ENCODE measurements at regions not wholly inside any gene's neighbourhood (a gene's known extent, or its start where the extent isn't known, plus 50 kb on each side); places are given as distances from the start of the nearest gene placed in this dataset.

DNA sequence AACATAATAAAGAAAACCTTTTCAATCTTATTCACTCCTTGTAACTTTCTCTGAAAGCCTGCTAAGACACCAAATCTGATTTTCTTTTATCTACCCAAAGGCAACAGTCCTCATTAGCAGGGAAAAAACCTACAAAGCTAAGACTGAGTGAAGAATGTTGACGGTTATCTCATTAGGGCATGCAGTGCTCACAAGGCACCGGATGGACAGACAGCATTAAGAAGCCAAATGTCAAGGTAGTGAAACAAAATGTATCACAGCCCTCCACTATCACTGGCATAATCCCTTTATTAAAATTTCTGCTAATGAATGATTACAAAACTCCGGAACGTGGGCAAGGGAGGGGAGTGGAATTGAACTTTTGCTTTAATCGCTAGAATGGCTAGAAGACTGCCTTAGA, 442.8 kb downstream of the NEBL start:
- ChIA-PET CTCF (ENCODE audit: partially characterized antibody) (no interaction called here), POLR2A (ENCODE audit: partially characterized antibody) (no interaction called here)
- Histone ChIP-seq H3K27ac (ENCODE audit: low read depth, low read length) (no peak overlapping the region), H2BK12ac (ENCODE audit: low read depth, low read length) (no peak overlapping the region), H2AFZ (ENCODE audit: low read length) (no peak overlapping the region), H3K79me2 (ENCODE audit: control insufficient read depth in 1 of 2, insufficient read depth in 2 of 2, low read length in 2 of 2) (no peaks in the 10 kb centered on the region), H4K20me1 (replicated peaks in 1 of 2; ENCODE audit: control insufficient read depth in 1 of 2, insufficient read depth in 2 of 2, low read length in 2 of 2) (no peaks in the 10 kb centered on the region), H3K14ac (ENCODE audit: insufficient read length) (no peak overlapping the region), H3K9ac (replicated peaks in 1 of 4; ENCODE audit: extremely low read depth in 1 of 4, low read depth in 3 of 4, low read length in 3 of 4) (no peak overlapping the region), H2BK5ac (ENCODE audit: low read depth, low read length) (no peak overlapping the region), H3K56ac (replicated peaks; ENCODE audit: insufficient read length, low read depth, low read length) (no peak overlapping the region), H3K4me3 (ENCODE audit: extremely low read depth in 1 of 4, insufficient read depth in 2 of 4, low read depth in 3 of 4, low read length in 4 of 4) (no peak overlapping the region), H3K36me3 (ENCODE audit: control insufficient read depth in 2 of 4, insufficient read depth in 4 of 4, low read length in 3 of 4) (no peaks in the 10 kb centered on the region), H4K8ac (ENCODE audit: extremely low read depth, insufficient read depth, low read length) (no peak overlapping the region), H3K4me1 (replicated peaks in 1 of 4; ENCODE audit: control insufficient read depth in 3 of 4, insufficient read depth in 4 of 4, low read length in 3 of 4) (no peaks in the 10 kb centered on the region), H3K9me3 (ENCODE audit: insufficient read depth in 2 of 2, low read depth in 1 of 2, low read length in 1 of 2) (no peaks in the 10 kb centered on the region), H3K18ac (ENCODE audit: extremely low read depth, low read length) (no peak overlapping the region), H3K23me2 (ENCODE audit: low read depth, low read length) (no peaks in the 10 kb centered on the region), H3K23ac (ENCODE audit: insufficient read length) (no peak overlapping the region), H4K5ac (ENCODE audit: insufficient read length, low read depth, low read length) (no peak overlapping the region), H3K27me3 (replicated peaks in 1 of 4; ENCODE audit: control insufficient read depth in 3 of 4, extremely low read depth in 1 of 4, insufficient read depth in 3 of 4, low read length in 3 of 4) (no peaks in the 10 kb centered on the region), H2BK20ac (ENCODE audit: low read length) (no peak overlapping the region), H2BK15ac (ENCODE audit: low read length) (no peak overlapping the region), H3K4ac (replicated peaks; ENCODE audit: insufficient read length, low read depth, low read length) (no peak overlapping the region), H4K91ac (replicated peaks; ENCODE audit: insufficient read length, low read length) (no peak overlapping the region), H3K79me1 (ENCODE audit: low read depth, low read length) (no peaks in the 10 kb centered on the region), H2BK120ac (replicated peaks; ENCODE audit: low read depth, low read length) (no peak overlapping the region), H3K4me2 (ENCODE audit: insufficient read depth in 1 of 2, low read depth in 2 of 2, low read length in 2 of 2) (no peak overlapping the region), H2AK5ac (ENCODE audit: low read depth, low read length) (no peak overlapping the region)
- FAIRE-seq (no peak), DNase-seq (ENCODE audit: low read depth in 1 of 2, low spot score in 2 of 2) (no peak)
- 89% methylated on average over 5 of the region's 5 CpGs; no CpG with 5 or more reads in 1 of the 2 experiments for WGBS, 2 experiments (ENCODE audit: extremely low coverage in 1 of 2, insufficient coverage in 1 of 2, insufficient read length in 1 of 2, insufficient replicate concordance in 2 of 2, low coverage in 1 of 2, low lambda C conversion rate in 2 of 2, missing lambda C conversion rate in 1 of 2)
- TF ChIP-seq NANOG (IDR thresholded peaks at IDR 0.05; ENCODE audit: insufficient read depth, low read depth, low read length, poor library complexity, severe bottlenecking) (no peak), MAFK (IDR thresholded peaks at IDR 0.05; ENCODE audit: low read depth, low read length) (no peak), RBBP5 (IDR thresholded peaks at IDR 0.05; ENCODE audit: borderline replicate concordance, low read depth, low read length) (no peak), JUND (IDR thresholded peaks at IDR 0.05; ENCODE audit: low read length) (no peak), RFX5 (IDR thresholded peaks at IDR 0.05; ENCODE audit: borderline replicate concordance, low read depth, low read length) (no peak), TCF12 (IDR thresholded peaks at IDR 0.05; ENCODE audit: low read depth, low read length) (no peak), SP2 (IDR thresholded peaks at IDR 0.05; ENCODE audit: low read length) (no peak), YY1 (IDR thresholded peaks at IDR 0.05; ENCODE audit: low read depth, low read length) (no peak)
- TF ChIP-seq, protein P1, sequence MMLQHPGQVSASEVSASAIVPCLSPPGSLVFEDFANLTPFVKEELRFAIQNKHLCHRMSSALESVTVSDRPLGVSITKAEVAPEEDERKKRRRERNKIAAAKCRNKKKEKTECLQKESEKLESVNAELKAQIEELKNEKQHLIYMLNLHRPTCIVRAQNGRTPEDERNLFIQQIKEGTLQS (IDR thresholded peaks at IDR 0.05; ENCODE audit: insufficient read depth, low read depth, low read length): no peak

Data from H1 (cell line).